Adipocyte (in vitro differentiated cells): ENCODE measurements at regions not wholly inside any gene's neighbourhood (a gene's known extent, or its start where the extent isn't known, plus 50 kb on each side); places are given as distances from the start of the nearest gene placed in this dataset.
"Not testable (repeated sequence)": the region's sequence is repeated elsewhere in the genome, so short reads cannot be mapped to it uniquely, and the experiment has no call there.

Source experiments
- DNase-seq: peaks from one replicate; pipeline ENCODE4 v3.0.0-alpha.2; 2015; ENCODE audit warnings: low read depth
- H3K27me3 ChIP-seq: replicated peaks from 2 replicates; pipeline ENCODE4 v1.7.0; 2013; ENCODE audit warnings: mild to moderate bottlenecking, low read length, moderate library complexity; ENCODE audit not compliant: control insufficient read depth, insufficient read depth
- H3K36me3 ChIP-seq: 2 replicates; pipeline ENCODE4 v1.7.0; 2013; ENCODE audit warnings: low read length, mild to moderate bottlenecking, moderate library complexity; ENCODE audit not compliant: control insufficient read depth, insufficient read depth, severe bottlenecking
- H3K4me1 ChIP-seq: 2 replicates; pipeline ENCODE4 v1.7.0; 2013; ENCODE audit warnings: mild to moderate bottlenecking, low read length, moderate library complexity; ENCODE audit not compliant: control insufficient read depth, insufficient read depth
- H3K4me3 ChIP-seq: 2 replicates; pipeline ENCODE4 v1.7.0; 2013; ENCODE audit warnings: mild to moderate bottlenecking, low read length, moderate library complexity
- H3K9ac ChIP-seq: 2 replicates; pipeline ENCODE4 v1.7.0; 2013; ENCODE audit warnings: mild to moderate bottlenecking, low read length, moderate library complexity
- H3K9me3 ChIP-seq: 2 replicates; pipeline ENCODE4 v1.7.0; 2013; ENCODE audit warnings: mild to moderate bottlenecking, low read length, moderate library complexity; ENCODE audit not compliant: control insufficient read depth

GRCh38 chr11:126149759-126150625, 61.5 kb downstream of the RPUSD4 start:
- DNase-seq: no peak
- no peak overlapping the region for H3K4me3 ChIP-seq
- H3K4me1 ChIP-seq: peaks cover 10% of the 10 kb centered on the region
- H3K36me3 ChIP-seq: no peaks in the 10 kb centered on the region
- no peaks in the 10 kb centered on the region for H3K27me3 ChIP-seq
- no peak overlapping the region for H3K9ac ChIP-seq
- H3K9me3 ChIP-seq: peaks cover 12% of the 10 kb centered on the region

GRCh38 chr11:126148317-126148716, 63.1 kb downstream of the RPUSD4 start:
- H3K9ac ChIP-seq: no peak overlapping the region
- H3K27me3 ChIP-seq: no peaks in the 10 kb centered on the region
- no peak overlapping the region for H3K4me3 ChIP-seq
- H3K36me3 ChIP-seq: no peaks in the 10 kb centered on the region
- peaks cover 12% of the 10 kb centered on the region for H3K9me3 ChIP-seq
- DNase-seq: no peak
- peaks cover 13% of the 10 kb centered on the region for H3K4me1 ChIP-seq

GRCh38 chr11:126147208-126148111, 64.0 kb downstream of the RPUSD4 start:
- H3K9ac ChIP-seq: no peak overlapping the region
- H3K4me1 ChIP-seq: peaks cover 13% of the 10 kb centered on the region
- no peak overlapping the region for H3K4me3 ChIP-seq
- H3K27me3 ChIP-seq: no peaks in the 10 kb centered on the region
- DNase-seq: no peak
- no peaks in the 10 kb centered on the region for H3K36me3 ChIP-seq
- H3K9me3 ChIP-seq: peaks cover 12% of the 10 kb centered on the region

- DNase-seq: no peak
- H3K4me3 ChIP-seq: no peak overlapping the region
- no peaks in the 10 kb centered on the region for H3K36me3 ChIP-seq
- no peak overlapping the region for H3K9ac ChIP-seq
- no peaks in the 10 kb centered on the region for H3K27me3 ChIP-seq
- peaks cover 3% of the 10 kb centered on the region for H3K9me3 ChIP-seq
- peaks cover 13% of the 10 kb centered on the region for H3K4me1 ChIP-seq
These were observed 64.8 kb downstream of the RPUSD4 start for GRCh38 chr11:126146454-126147192.

- Histone ChIP-seq H3K36me3 (no peaks in the 10 kb centered on the region), H3K4me1 (peaks cover 20% of the 10 kb centered on the region), H3K9ac (no peak overlapping the region), H3K27me3 (no peaks in the 10 kb centered on the region), H3K4me3 (no peak overlapping the region), H3K9me3 (no peaks in the 10 kb centered on the region)
- DNase-seq: no peak
These were observed 65.5 kb downstream of the RPUSD4 start for GRCh38 chr11:126145954-126146353.

- not testable (repeated sequence) for H3K27me3 ChIP-seq, H3K36me3 ChIP-seq, H3K9ac ChIP-seq, DNase-seq, H3K4me3 ChIP-seq, H3K9me3 ChIP-seq
- H3K4me1 ChIP-seq: peaks cover 41% of the 10 kb centered on the region
These were observed 68.0 kb downstream of the RPUSD4 start for GRCh38 chr11:126143491-126143890.

GRCh38 chr11:126140926-126141280, 70.5 kb downstream of the RPUSD4 start:
- DNase-seq: peak; percentile 67
- H3K4me1 ChIP-seq: peaks cover 59% of the 10 kb centered on the region

GRCh38 chr11:126140201-126140925, 71.1 kb downstream of the RPUSD4 start:
- peaks cover 64% of the 10 kb centered on the region for H3K4me1 ChIP-seq
- H3K4me3 ChIP-seq: peak overlapping the region; percentile 67
- no peaks in the 10 kb centered on the region for H3K36me3 ChIP-seq
- H3K9ac ChIP-seq: peak overlapping the region; percentile 92
- DNase-seq: peak; percentile 55
- no peaks in the 10 kb centered on the region for H3K27me3 ChIP-seq
- no peaks in the 10 kb centered on the region for H3K9me3 ChIP-seq

More at GRCh38 chr11:126140926-126141280, 70.5 kb downstream of the RPUSD4 start:
- Histone ChIP-seq H3K9me3 (no peaks in the 10 kb centered on the region), H3K27me3 (no peaks in the 10 kb centered on the region), H3K4me3 (peak overlapping the region; percentile 40), H3K9ac (peak overlapping the region; percentile 92), H3K36me3 (no peaks in the 10 kb centered on the region)

GRCh38 chr11:126139111-126140091, 72.0 kb downstream of the RPUSD4 start:
- H3K4me3 ChIP-seq: peak overlapping the region; percentile 67
- DNase-seq: peak; percentile 89
- no peaks in the 10 kb centered on the region for H3K9me3 ChIP-seq
- no peaks in the 10 kb centered on the region for H3K36me3 ChIP-seq
- peak overlapping the region; percentile 92 for H3K9ac ChIP-seq
- H3K4me1 ChIP-seq: peaks cover 74% of the 10 kb centered on the region
- no peaks in the 10 kb centered on the region for H3K27me3 ChIP-seq

GRCh38 chr11:126138636-126139035, 72.8 kb downstream of the RPUSD4 start:
- Histone ChIP-seq H3K4me3 (peak overlapping the region; percentile 4), H3K4me1 (peaks cover 78% of the 10 kb centered on the region), H3K36me3 (no peaks in the 10 kb centered on the region), H3K27me3 (no peaks in the 10 kb centered on the region), H3K9ac (peak overlapping the region; percentile 92), H3K9me3 (no peaks in the 10 kb centered on the region)
- DNase-seq: no peak
